ENCODE measurements at regions not wholly inside any gene's neighbourhood (a gene's known extent, or its start where the extent isn't known, plus 50 kb on each side); places are given as distances from the start of the nearest gene placed in this dataset.

GRCh38 chr5:67346611-67347010 is 150.0 kb upstream of the CD180 start:
- TF ChIP-seq, protein P1, sequence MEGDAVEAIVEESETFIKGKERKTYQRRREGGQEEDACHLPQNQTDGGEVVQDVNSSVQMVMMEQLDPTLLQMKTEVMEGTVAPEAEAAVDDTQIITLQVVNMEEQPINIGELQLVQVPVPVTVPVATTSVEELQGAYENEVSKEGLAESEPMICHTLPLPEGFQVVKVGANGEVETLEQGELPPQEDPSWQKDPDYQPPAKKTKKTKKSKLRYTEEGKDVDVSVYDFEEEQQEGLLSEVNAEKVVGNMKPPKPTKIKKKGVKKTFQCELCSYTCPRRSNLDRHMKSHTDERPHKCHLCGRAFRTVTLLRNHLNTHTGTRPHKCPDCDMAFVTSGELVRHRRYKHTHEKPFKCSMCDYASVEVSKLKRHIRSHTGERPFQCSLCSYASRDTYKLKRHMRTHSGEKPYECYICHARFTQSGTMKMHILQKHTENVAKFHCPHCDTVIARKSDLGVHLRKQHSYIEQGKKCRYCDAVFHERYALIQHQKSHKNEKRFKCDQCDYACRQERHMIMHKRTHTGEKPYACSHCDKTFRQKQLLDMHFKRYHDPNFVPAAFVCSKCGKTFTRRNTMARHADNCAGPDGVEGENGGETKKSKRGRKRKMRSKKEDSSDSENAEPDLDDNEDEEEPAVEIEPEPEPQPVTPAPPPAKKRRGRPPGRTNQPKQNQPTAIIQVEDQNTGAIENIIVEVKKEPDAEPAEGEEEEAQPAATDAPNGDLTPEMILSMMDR (IDR thresholded peaks at IDR 0.05; ENCODE audit: insufficient read depth, low read depth, low read length): no peak
- TF ChIP-seq EZH2 (IDR thresholded peaks at IDR 0.05; ENCODE audit: insufficient read depth, low read length): no peak

Measured in astrocyte (in vitro differentiated cells and primary cell).